Fibroblast of lung (primary cell): ENCODE measurements at regions not wholly inside any gene's neighbourhood (a gene's known extent, or its start where the extent isn't known, plus 50 kb on each side); places are given as distances from the start of the nearest gene placed in this dataset.

ENCODE experiments used
- DNase-seq, 2 donors: peaks; one replicate each; pipeline versions ENCODE4 v3.0.0 to v3.0.0-alpha.2; 2010; ENCODE audit warnings: low read depth in 2 of 2
- H2AFZ ChIP-seq: 2 replicates; pipeline ENCODE4 v1.5.1; 2012; ENCODE audit warnings: low read length, control low read depth, inconsistent platforms
- H3K27ac ChIP-seq: 2 replicates; pipeline ENCODE4 v1.5.1; 2011; ENCODE audit warnings: low read length, control low read depth; ENCODE audit not compliant: insufficient read depth
- H3K27me3 ChIP-seq: 2 replicates; pipeline ENCODE4 v1.5.1; 2011; ENCODE audit warnings: mild to moderate bottlenecking, low read length; ENCODE audit not compliant: control insufficient read depth, insufficient read depth
- H3K36me3 ChIP-seq: 2 replicates; pipeline ENCODE4 v1.5.1; 2011; ENCODE audit warnings: low read length; ENCODE audit not compliant: control insufficient read depth, insufficient read depth
- H3K4me1 ChIP-seq: 2 replicates; pipeline ENCODE4 v1.5.1; 2011; ENCODE audit warnings: low read length; ENCODE audit not compliant: control insufficient read depth, insufficient read depth; ENCODE audit errors: extremely low read depth
- H3K4me2 ChIP-seq: 2 replicates; pipeline ENCODE4 v1.5.1; 2011; ENCODE audit warnings: low read length, control low read depth; ENCODE audit not compliant: insufficient read depth; ENCODE audit errors: extremely low read depth
- H3K4me3 ChIP-seq, 4 experiments: fragments of 200-600 bp in 1 of 4; sonication (generic) in 1 of 4; replicated peaks in 1 of 4; 2 replicates each; pipeline ENCODE4 v1.5.1; 2011 to 2016; ENCODE audit warnings: low read length in 4 of 4, low read depth in 3 of 4, mild to moderate bottlenecking in 3 of 4, control low read depth in 2 of 4, inconsistent platforms in 1 of 4, mixed read lengths in 1 of 4; ENCODE audit not compliant: insufficient read depth in 1 of 4; ENCODE audit errors: control extremely low read depth in 1 of 4
- H3K79me2 ChIP-seq: 2 replicates; pipeline ENCODE4 v1.5.1; 2012; ENCODE audit warnings: mild to moderate bottlenecking, low read length, inconsistent platforms; ENCODE audit not compliant: control insufficient read depth, insufficient read depth
- H3K9ac ChIP-seq: 2 replicates; pipeline ENCODE4 v1.5.1; 2011; ENCODE audit warnings: mild to moderate bottlenecking, low read length, control low read depth; ENCODE audit not compliant: insufficient read depth
- H3K9me3 ChIP-seq: 2 replicates; pipeline ENCODE4 v1.5.1; 2012; ENCODE audit warnings: low read depth, low read length; ENCODE audit not compliant: control insufficient read depth, insufficient read depth
- H4K20me1 ChIP-seq: 2 replicates; pipeline ENCODE4 v1.5.1; 2011; ENCODE audit warnings: low read length; ENCODE audit not compliant: control insufficient read depth, insufficient read depth; ENCODE audit errors: extremely low read depth
- EZH2 ChIP-seq: IDR thresholded peaks from 2 replicates; pipeline ENCODE4 v1.5.1; 2012; ENCODE audit warnings: low read length, control low read depth, mild to moderate bottlenecking; ENCODE audit errors: missing control alignments
- TF ChIP-seq, protein P1 (sequence below), 2 donors: IDR thresholded peaks in 1 of 2; conservative IDR thresholded peaks in 1 of 2; 1 replicate in 1 of 2; 2 replicates in 1 of 2; pipeline ENCODE4 v1.5.1; 2011 to 2012; ENCODE audit warnings: low read length in 2 of 2, control low read depth in 1 of 2, inconsistent platforms in 1 of 2, low read depth in 1 of 2, mild to moderate bottlenecking in 1 of 2

DNA sequence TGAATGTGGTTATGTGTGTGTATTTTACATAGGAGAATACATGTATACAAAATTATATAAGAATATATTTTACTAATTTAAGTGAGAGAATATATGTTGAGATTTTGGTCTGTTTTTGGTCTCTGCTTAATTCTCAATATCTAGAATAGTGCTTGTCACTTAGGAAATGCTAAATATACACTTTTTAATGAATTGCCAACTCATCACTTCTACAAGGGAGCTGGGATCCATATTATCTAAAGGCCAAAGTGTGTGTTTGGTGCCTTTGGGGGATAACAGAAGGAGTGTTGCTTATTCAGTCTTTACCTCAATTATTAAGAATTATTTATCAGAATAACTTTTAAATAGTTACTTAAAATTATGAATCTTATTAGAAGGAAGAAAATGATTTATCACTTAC lies 1304.8 kb downstream of the HACE1 start:
- Histone ChIP-seq H3K36me3 (no peaks in the 10 kb centered on the region), H3K79me2 (no peaks in the 10 kb centered on the region), H3K9ac (no peak overlapping the region), H3K9me3 (no peaks in the 10 kb centered on the region), H4K20me1 (no peaks in the 10 kb centered on the region), H3K4me2 (no peak overlapping the region), H3K4me1 (no peaks in the 10 kb centered on the region), H2AFZ (no peak overlapping the region), H3K27ac (no peak overlapping the region), H3K27me3 (no peaks in the 10 kb centered on the region), H3K4me3 (no peak overlapping the region)
- TF ChIP-seq EZH2, result no peak
- TF ChIP-seq, protein P1, sequence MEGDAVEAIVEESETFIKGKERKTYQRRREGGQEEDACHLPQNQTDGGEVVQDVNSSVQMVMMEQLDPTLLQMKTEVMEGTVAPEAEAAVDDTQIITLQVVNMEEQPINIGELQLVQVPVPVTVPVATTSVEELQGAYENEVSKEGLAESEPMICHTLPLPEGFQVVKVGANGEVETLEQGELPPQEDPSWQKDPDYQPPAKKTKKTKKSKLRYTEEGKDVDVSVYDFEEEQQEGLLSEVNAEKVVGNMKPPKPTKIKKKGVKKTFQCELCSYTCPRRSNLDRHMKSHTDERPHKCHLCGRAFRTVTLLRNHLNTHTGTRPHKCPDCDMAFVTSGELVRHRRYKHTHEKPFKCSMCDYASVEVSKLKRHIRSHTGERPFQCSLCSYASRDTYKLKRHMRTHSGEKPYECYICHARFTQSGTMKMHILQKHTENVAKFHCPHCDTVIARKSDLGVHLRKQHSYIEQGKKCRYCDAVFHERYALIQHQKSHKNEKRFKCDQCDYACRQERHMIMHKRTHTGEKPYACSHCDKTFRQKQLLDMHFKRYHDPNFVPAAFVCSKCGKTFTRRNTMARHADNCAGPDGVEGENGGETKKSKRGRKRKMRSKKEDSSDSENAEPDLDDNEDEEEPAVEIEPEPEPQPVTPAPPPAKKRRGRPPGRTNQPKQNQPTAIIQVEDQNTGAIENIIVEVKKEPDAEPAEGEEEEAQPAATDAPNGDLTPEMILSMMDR (conservative IDR thresholded peaks at IDR 0.05 in 1 of 2, IDR thresholded peaks at IDR 0.05 in 1 of 2; ENCODE audit: low read depth in 1 of 2, low read length in 2 of 2), result no peak
- DNase-seq, result no peak

DNA sequence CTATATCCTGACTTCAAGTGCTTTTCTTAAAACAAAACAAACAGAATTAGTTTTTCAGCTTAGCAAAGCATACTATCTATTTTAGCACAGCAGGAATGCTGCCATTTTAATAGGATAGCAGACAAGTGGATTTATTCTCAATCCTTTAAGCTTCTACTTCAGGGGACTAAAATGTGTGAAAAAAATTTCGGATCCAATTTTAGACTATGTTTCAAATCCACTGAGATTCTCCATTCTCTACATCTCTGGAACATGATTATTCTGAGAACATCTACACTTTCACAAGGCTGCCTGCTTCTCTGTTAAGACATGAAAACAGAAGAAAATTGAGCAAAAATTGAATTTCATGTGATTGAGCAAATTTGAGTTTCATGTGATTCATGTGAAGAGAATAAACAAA lies 1321.3 kb downstream of the HACE1 start:
- H3K4me2 ChIP-seq, result no peak overlapping the region
- no peaks in the 10 kb centered on the region for H3K79me2 ChIP-seq
- H3K9ac ChIP-seq, result no peak overlapping the region
- DNase-seq, result no peak
- no peaks in the 10 kb centered on the region for H3K9me3 ChIP-seq
- H3K27ac ChIP-seq, result no peak overlapping the region
- no peak for TF ChIP-seq EZH2
- TF ChIP-seq, protein P1 (conservative IDR thresholded peaks at IDR 0.05 in 1 of 2, IDR thresholded peaks at IDR 0.05 in 1 of 2; ENCODE audit: low read depth in 1 of 2, low read length in 2 of 2), result no peak
- H3K36me3 ChIP-seq, result no peaks in the 10 kb centered on the region
- no peaks in the 10 kb centered on the region for H4K20me1 ChIP-seq
- H3K4me1 ChIP-seq, result no peaks in the 10 kb centered on the region
- H3K27me3 ChIP-seq, result no peaks in the 10 kb centered on the region
- no peak overlapping the region for H3K4me3 ChIP-seq
- no peak overlapping the region for H2AFZ ChIP-seq

DNA sequence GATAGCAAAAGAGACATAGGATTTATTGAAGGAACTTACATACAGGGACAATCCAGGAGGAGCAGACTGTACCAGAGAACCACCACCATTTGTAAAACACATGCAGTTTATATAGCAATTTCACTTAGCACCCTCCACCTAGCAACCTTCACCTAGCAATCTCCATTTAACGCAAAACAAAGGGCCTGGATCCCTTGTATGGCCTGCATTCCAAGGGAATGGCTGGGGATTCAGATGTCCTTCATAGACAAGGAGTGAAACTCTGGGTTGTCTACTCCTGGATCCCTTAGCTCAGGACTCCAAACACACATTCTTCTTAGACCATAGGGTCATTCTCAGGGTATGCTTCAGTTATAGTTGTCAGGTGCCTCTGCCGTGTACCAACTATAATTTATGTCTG lies 1324.9 kb downstream of the HACE1 start:
- Histone ChIP-seq H3K4me3 (no peak overlapping the region), H4K20me1 (no peaks in the 10 kb centered on the region), H3K79me2 (no peaks in the 10 kb centered on the region), H3K4me2 (no peak overlapping the region), H2AFZ (no peak overlapping the region), H3K9me3 (no peaks in the 10 kb centered on the region), H3K27me3 (no peaks in the 10 kb centered on the region), H3K36me3 (no peaks in the 10 kb centered on the region), H3K4me1 (no peaks in the 10 kb centered on the region), H3K27ac (no peak overlapping the region), H3K9ac (no peak overlapping the region)
- TF ChIP-seq EZH2, result no peak
- TF ChIP-seq, protein P1 (conservative IDR thresholded peaks at IDR 0.05 in 1 of 2, IDR thresholded peaks at IDR 0.05 in 1 of 2; ENCODE audit: low read depth in 1 of 2, low read length in 2 of 2), result no peak
- DNase-seq, result no peak
